ENCODE measurements at regions not wholly inside any gene's neighbourhood (a gene's known extent, or its start where the extent isn't known, plus 50 kb on each side); places are given as distances from the start of the nearest gene placed in this dataset.

DNA sequence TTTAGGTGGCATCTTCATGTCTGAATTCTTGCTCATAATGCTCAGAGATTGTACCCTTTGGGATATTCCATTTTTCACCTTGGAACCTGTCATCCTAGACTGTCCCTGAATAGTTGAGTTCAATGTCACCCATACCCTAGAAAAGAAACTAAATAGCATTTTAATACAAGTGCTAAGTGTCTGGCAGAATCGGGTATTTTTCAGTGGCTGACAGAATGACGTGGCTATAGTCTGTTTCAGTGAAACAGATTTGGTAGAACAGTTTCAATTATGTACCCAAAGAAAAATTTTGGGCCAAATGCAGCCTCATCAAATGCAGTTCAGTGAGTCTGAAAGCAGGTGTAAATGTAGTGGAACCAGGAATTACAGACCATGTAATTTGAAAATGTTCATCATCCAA, 1041.2 kb downstream of the DTWD2 start:
- Mint-ChIP-seq H3K9me3 (ENCODE audit: low read depth) (peaks cover 6% of the 10 kb centered on the region), H3K4me1 (ENCODE audit: low read depth) (no peaks in the 10 kb centered on the region), H3K27ac (no peak overlapping the region), H3K4me3 (no peak overlapping the region), H3K36me3 (no peaks in the 10 kb centered on the region), H3K27me3 (no peaks in the 10 kb centered on the region)

DNA sequence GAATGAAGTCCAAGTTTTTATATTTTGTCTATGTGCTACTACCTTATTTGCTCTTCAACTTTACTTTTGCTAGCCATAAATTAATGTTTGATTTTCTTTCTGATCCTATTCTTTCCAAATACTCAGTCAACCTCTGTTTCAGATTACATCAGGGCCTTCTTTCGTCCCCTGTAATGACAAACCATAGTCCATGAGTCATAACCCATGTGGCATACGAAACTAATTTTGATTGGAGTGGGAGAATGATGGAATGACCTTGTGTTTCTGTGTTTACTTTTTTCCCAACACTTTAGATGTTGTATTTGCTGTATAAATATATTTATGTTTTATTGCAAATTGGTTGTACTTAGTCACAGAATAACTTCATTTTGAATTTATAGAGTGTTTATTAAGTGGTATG, 1043.1 kb downstream of the DTWD2 start:
- Mint-ChIP-seq H3K4me1 (ENCODE audit: low read depth) (no peaks in the 10 kb centered on the region), H3K27ac (no peak overlapping the region), H3K27me3 (no peaks in the 10 kb centered on the region), H3K4me3 (no peak overlapping the region), H3K36me3 (no peaks in the 10 kb centered on the region), H3K9me3 (ENCODE audit: low read depth) (peaks cover 3% of the 10 kb centered on the region)

DNA sequence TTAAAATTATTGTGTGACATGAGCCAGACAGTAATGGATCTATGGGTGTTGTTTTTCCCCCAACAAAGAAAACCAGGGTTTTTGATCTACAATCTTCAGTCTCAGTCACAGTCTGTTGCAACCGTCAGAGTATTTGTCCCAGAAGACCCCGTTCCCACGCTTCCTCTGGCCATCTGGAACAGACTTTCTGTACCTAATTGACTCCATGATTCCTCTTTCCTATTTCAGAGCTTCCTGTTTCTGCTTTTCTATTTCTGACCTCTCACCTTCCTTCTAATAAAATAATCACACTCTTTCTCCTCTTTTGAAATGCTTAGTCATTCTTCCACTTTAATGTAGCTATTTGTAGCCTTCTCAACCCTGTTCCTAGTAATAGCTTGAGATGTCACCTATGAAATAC, 1044.8 kb downstream of the DTWD2 start:
- no peaks in the 10 kb centered on the region for H3K36me3 Mint-ChIP-seq
- no peak overlapping the region for H3K4me3 Mint-ChIP-seq
- H3K4me1 Mint-ChIP-seq (ENCODE audit: low read depth) = no peaks in the 10 kb centered on the region
- no peaks in the 10 kb centered on the region for H3K27me3 Mint-ChIP-seq
- peaks cover 3% of the 10 kb centered on the region for H3K9me3 Mint-ChIP-seq (ENCODE audit: low read depth)
- no peak overlapping the region for H3K27ac Mint-ChIP-seq

DNA sequence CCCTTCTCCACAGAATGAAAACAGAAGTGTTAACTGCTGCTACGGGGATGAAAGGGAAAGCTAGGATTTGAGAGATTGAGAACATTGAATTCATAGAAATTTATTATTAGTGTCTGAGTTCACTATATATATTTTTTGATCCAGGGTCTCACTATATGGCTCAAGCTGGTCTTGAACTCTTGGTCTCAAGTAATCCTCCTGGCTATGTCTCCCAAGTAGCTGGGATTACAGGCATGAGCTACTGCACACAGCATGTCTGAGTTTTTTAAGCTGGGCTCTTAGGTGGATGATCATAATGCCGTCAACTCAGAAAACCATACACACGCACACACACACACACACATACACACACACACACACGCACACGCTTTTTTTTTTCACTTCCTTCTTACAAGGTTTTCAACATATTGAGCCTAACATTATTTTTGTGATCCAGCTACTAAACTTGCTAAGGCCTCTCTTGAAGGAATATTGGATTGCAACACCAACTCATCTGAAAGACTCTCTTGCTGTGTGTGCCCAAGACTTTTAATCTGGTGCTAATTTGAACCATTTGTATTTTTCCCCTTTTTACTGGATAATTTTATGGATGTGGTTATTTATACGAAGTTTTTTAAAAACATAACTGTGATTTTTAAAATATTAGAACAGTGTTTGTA, 1045.4 kb downstream of the DTWD2 start:
- H3K4me3 Mint-ChIP-seq = no peak overlapping the region
- H3K9me3 Mint-ChIP-seq (ENCODE audit: low read depth) = peaks cover 3% of the 10 kb centered on the region

DNA sequence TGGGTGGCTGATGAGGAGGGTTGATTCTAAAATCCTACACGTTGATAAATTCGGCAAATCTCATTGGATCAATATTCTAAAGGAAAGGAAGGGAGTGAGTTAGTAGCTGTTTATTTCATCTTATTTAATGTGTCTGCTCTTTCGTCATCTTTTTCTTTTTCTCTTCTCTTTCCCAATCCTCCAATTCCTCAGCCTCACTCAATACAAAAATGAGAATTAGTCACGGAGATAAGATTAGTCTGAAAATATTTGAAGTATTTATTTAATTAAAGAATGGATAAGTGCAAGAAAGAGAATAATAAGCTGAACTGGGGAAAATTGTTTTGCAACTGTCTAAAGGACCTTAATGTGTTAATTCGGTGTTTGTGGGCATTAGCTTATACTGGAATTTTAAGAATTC, 1095.1 kb downstream of the DTWD2 start:
- no peaks in the 10 kb centered on the region for H3K4me1 Mint-ChIP-seq (ENCODE audit: low read depth)
- no peaks in the 10 kb centered on the region for H3K9me3 Mint-ChIP-seq (ENCODE audit: low read depth)
- H3K27me3 Mint-ChIP-seq = no peaks in the 10 kb centered on the region
- H3K36me3 Mint-ChIP-seq = no peaks in the 10 kb centered on the region
- H3K27ac Mint-ChIP-seq = no peak overlapping the region
- no peak overlapping the region for H3K4me3 Mint-ChIP-seq

More for the DNA sequence above, 1045.4 kb downstream of the DTWD2 start:
- no peaks in the 10 kb centered on the region for H3K36me3 Mint-ChIP-seq
- H3K27me3 Mint-ChIP-seq = no peaks in the 10 kb centered on the region
- no peaks in the 10 kb centered on the region for H3K4me1 Mint-ChIP-seq (ENCODE audit: low read depth)
- H3K27ac Mint-ChIP-seq = no peak overlapping the region

DNA sequence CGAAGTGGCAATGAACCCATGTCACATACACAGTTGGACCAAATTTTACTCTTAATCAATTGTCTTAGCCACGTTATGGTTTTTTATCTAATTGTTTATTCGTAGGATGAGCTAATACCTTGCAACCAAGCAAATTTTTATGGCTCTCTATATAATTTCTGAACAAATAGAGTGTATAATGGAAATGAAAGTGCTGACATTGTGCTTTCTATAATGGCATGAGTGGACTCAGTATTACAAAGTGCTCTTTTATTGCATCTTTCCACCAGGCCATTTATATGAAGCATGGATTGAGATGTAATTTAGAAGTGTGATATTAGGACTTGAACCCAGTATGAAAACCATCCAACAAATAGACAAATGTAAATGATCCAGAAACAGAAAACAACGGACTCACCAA, 1096.0 kb downstream of the DTWD2 start:
- no peaks in the 10 kb centered on the region for H3K9me3 Mint-ChIP-seq (ENCODE audit: low read depth)
- H3K4me3 Mint-ChIP-seq = no peak overlapping the region
- H3K27me3 Mint-ChIP-seq = no peaks in the 10 kb centered on the region
- no peaks in the 10 kb centered on the region for H3K4me1 Mint-ChIP-seq (ENCODE audit: low read depth)
- H3K27ac Mint-ChIP-seq = no peak overlapping the region
- no peaks in the 10 kb centered on the region for H3K36me3 Mint-ChIP-seq

DNA sequence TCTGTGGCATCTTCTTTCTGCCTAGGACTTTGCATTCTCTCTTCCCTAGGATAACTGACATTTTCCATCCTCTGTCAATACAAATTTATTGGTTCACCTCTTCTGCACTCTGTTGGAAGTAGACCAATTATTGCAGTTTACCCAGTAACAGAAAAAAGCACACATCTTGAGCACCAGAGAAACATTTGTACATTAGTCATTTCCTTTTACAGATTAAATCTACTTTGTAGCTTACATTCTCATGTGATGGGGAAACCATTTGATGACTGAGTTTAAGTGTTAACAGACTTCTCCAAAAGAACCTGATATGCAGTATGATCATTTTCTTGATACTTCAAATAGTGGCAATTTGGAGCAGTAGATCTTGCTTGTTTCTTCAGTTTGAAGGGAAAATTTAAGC, 1098.8 kb downstream of the DTWD2 start:
- no peak overlapping the region for H3K4me3 Mint-ChIP-seq
- H3K27ac Mint-ChIP-seq = no peak overlapping the region
- H3K36me3 Mint-ChIP-seq = no peaks in the 10 kb centered on the region
- H3K27me3 Mint-ChIP-seq = no peaks in the 10 kb centered on the region
- no peaks in the 10 kb centered on the region for H3K4me1 Mint-ChIP-seq (ENCODE audit: low read depth)
- H3K9me3 Mint-ChIP-seq (ENCODE audit: low read depth) = peaks cover 3% of the 10 kb centered on the region

DNA sequence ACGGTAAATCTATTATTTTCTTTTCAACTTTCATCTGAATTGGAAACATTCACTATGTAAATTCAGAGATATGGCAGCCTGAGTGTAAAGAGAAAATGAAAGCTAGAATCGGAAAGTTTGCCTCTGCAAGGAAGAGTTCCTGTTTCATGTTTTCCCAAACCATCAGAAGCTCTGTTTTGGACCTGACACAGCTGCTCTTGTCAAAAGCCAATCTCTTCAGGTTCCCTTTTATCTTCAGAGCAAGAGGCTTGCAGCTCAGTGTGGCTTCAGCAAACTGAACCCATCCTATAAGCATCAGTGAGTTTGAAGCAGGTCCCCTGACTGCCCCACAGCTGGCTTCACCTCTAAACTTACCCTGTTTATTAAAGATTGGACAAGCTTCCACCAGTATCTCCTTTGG, 1099.7 kb downstream of the DTWD2 start:
- no peaks in the 10 kb centered on the region for H3K4me1 Mint-ChIP-seq (ENCODE audit: low read depth)
- no peak overlapping the region for H3K4me3 Mint-ChIP-seq
- H3K36me3 Mint-ChIP-seq = no peaks in the 10 kb centered on the region
- H3K9me3 Mint-ChIP-seq (ENCODE audit: low read depth) = peaks cover 3% of the 10 kb centered on the region
- no peaks in the 10 kb centered on the region for H3K27me3 Mint-ChIP-seq
- no peak overlapping the region for H3K27ac Mint-ChIP-seq

DNA sequence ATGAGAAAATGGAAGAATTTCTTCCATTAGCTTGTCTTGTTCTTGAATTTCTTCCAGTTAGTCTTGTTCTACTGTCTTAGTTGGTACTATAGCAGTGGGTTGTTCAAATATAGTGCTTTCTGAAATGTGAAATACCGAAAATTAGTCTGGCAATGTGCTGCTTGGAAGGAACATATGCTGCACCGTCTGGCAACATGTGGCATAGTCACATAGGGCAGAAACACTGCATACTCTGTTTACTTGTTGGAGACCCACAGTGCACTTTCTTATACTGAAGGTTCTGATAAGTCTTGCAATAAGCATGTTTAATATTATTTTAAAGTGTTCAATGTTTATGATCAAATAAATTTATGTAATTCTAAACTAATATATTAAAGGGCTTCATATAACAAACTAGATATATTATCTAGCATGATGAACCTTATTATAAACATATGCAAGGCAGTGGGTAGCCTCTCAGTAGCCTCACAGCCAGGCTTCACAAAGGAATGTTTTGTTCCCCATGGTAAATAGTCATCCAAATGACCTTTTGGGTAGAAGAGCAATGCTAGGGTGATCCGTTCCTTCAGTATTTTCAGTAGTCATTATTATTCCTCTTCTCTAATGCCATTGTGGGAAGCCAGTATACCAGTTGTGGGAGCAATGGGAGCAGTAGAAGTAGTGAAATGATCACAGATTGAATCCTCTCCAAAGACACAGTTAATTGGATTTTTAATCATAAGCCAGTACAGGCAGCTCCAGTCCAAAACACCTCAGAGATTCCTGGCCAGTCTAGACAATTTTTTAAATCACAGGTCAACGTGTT, 1106.7 kb downstream of the DTWD2 start:
- no peak overlapping the region for H3K4me3 Mint-ChIP-seq
- no peaks in the 10 kb centered on the region for H3K27me3 Mint-ChIP-seq
- H3K9me3 Mint-ChIP-seq (ENCODE audit: low read depth) = peaks cover 3% of the 10 kb centered on the region
- H3K27ac Mint-ChIP-seq = no peak overlapping the region
- H3K4me1 Mint-ChIP-seq (ENCODE audit: low read depth) = no peaks in the 10 kb centered on the region
- no peaks in the 10 kb centered on the region for H3K36me3 Mint-ChIP-seq

DNA sequence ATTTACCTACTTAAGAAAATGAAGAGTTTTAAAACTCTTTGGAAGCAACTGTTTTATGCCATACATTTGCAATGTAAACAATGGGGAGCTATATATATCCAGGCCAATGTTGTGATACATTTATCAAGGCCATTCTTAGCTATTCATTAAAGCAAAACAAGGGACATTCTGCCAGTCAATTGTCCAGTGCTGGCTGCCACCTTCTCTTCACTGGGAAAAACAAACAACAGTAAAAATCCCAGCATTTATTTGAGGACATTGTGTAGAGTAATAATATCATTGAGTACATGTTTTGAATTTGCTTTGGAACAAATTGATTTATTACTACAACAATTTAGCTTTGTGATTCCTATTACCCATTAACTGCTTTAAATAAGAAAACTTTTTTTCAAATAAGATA, 1107.4 kb downstream of the DTWD2 start:
- Mint-ChIP-seq H3K36me3 (no peaks in the 10 kb centered on the region), H3K27ac (no peak overlapping the region), H3K4me1 (ENCODE audit: low read depth) (no peaks in the 10 kb centered on the region), H3K4me3 (no peak overlapping the region), H3K27me3 (no peaks in the 10 kb centered on the region), H3K9me3 (ENCODE audit: low read depth) (peaks cover 2% of the 10 kb centered on the region)

DNA sequence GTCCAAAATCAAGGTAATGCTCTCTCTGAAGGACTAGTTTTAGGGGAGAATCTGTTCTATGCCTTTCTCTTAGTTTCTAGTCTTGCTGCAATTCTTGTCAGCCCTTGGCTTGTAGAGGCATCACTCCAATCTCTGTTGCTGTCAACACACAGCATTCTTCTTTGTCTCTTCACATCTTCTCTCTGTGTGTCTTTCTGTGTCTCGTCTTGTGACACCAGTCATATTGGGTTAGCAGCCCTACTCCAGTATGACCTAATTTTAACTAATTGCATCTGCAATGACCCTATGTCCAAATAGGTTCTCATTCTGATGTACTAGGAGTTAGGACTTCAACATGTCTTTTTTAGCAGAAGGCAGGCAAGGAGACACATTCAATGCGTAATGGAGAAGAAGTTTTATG, 1110.6 kb downstream of the DTWD2 start:
- no peak overlapping the region for H3K4me3 Mint-ChIP-seq
- H3K36me3 Mint-ChIP-seq = no peaks in the 10 kb centered on the region
- H3K9me3 Mint-ChIP-seq (ENCODE audit: low read depth) = peaks cover 12% of the 10 kb centered on the region
- no peaks in the 10 kb centered on the region for H3K4me1 Mint-ChIP-seq (ENCODE audit: low read depth)
- no peaks in the 10 kb centered on the region for H3K27me3 Mint-ChIP-seq
- H3K27ac Mint-ChIP-seq = no peak overlapping the region

DNA sequence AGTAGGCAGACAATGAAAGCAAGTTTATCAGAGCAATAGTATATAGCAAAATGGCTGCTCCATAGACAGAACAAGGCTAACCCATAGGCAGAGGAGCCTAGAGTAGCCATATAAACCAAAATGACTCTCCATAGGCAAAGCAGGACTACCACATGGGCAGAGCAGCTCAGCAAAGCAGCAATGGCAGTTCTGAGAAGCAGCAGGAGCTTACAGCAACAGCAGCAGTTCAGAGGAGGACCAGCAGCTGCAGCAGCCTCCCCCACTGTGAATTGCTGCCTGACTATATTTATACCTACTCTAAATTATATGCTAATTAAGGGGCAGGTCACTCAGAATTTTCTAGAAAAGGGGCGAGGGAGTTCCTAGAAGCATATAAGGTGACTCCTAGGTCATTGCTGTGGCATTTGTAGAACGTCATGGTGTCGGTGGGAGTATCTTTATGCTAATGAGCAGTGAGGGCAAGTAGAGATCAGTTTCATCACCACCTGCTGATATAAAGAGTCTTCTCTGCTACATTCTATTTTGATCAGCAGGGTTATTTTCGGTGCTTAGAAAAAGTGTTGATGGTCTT, 1115.5 kb downstream of the DTWD2 start:
- Mint-ChIP-seq H3K27me3 (no peaks in the 10 kb centered on the region), H3K4me3 (no peak overlapping the region), H3K36me3 (no peaks in the 10 kb centered on the region), H3K9me3 (ENCODE audit: low read depth) (peaks cover 15% of the 10 kb centered on the region), H3K27ac (no peak overlapping the region), H3K4me1 (ENCODE audit: low read depth) (no peaks in the 10 kb centered on the region)

DNA sequence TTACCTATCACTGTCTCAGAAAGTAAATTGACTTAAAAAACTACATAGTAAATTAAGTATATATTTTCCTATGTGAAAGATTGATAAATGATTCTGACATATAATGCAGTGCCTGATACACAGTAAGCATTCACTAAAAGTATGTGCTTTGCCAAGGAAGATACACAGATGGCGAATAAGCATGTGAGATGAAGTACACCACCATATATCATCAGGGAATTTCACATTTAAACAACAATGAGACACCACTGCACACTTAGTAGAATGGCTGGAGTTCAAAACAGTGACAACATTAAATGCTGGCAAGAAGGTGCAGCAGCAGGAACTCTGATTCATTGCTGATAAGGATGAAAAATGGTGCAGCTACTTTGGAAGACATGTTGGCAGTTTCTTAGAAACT, 1118.8 kb downstream of the DTWD2 start:
- no peak overlapping the region for H3K27ac Mint-ChIP-seq
- H3K9me3 Mint-ChIP-seq (ENCODE audit: low read depth) = peaks cover 22% of the 10 kb centered on the region
- H3K4me3 Mint-ChIP-seq = no peak overlapping the region
- no peaks in the 10 kb centered on the region for H3K27me3 Mint-ChIP-seq
- no peaks in the 10 kb centered on the region for H3K4me1 Mint-ChIP-seq (ENCODE audit: low read depth)
- no peaks in the 10 kb centered on the region for H3K36me3 Mint-ChIP-seq

DNA sequence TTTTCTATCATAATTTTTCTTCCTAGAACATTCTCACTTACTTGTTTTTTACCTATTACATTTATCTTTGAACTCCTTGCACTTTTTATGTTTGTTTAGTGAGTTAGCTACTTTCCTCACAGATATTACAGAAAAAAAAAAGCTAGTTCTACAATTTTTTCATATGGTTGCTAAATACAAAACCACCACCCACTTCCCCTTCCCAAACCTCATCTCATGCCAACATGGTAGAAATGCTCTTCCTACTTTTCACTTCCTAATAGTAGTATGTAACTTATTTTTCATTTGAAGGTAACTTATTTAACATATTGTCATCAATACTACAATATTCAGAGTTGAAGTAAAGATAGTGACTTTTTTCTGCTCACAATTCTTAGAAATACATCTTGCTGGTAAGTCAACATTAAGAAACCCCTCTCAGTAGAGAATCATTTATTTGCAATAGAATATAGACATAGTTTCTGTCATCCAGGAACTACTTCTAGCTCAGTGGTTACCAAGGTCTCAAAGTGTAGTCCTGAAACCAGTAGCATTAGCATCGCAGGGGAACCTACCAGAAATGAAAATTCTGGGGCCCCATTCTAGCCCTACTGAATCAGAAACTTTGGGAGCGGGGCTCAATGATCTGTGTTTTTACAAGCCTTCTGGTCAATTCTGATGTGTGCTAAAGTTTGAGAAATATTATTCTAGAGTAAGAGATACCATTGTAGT, 1124.6 kb downstream of the DTWD2 start:
- no peaks in the 10 kb centered on the region for H3K27me3 Mint-ChIP-seq
- H3K27ac Mint-ChIP-seq = no peak overlapping the region
- no peak overlapping the region for H3K4me3 Mint-ChIP-seq
- no peaks in the 10 kb centered on the region for H3K4me1 Mint-ChIP-seq (ENCODE audit: low read depth)
- peaks cover 11% of the 10 kb centered on the region for H3K9me3 Mint-ChIP-seq (ENCODE audit: low read depth)
- no peaks in the 10 kb centered on the region for H3K36me3 Mint-ChIP-seq

DNA sequence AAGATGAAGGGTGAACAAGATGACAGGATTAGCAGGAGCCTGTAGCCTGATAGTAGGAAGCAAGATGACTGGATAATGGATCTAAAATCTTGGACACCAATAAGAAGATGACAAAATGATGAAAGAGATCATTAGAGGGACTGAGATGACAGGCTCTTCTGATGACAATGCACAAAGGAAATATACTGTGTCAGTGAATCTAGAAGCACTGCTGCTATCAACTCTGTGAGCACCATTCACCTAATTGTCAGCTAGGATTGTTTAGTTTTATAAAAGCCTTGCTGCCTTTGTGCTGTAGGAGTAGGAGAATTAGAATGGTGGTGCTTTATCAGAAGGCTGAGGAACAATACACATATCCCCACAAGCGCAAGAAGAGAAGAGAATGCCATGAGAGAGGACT, 1127.8 kb downstream of the DTWD2 start:
- Mint-ChIP-seq H3K27ac (no peak overlapping the region), H3K27me3 (no peaks in the 10 kb centered on the region), H3K36me3 (no peaks in the 10 kb centered on the region), H3K9me3 (ENCODE audit: low read depth) (peaks cover 4% of the 10 kb centered on the region), H3K4me3 (no peak overlapping the region), H3K4me1 (ENCODE audit: low read depth) (no peaks in the 10 kb centered on the region)
